Lower leg skin (tissue), 4 donors: ENCODE measurements at regions not wholly inside any gene's neighbourhood (a gene's known extent, or its start where the extent isn't known, plus 50 kb on each side); places are given as distances from the start of the nearest gene placed in this dataset.

Experiments used
- DNase-seq, 2 donors: peaks; one replicate each; pipeline ENCODE4 v3.0.0-alpha.2; 2019; ENCODE audit warnings: low spot score in 2 of 2
- H3K4me3 ChIP-seq: fragments of 200-600 bp; sonication (generic); 2 replicates; pipeline ENCODE4 v1.5.1; 2017; ENCODE audit warnings: mild to moderate bottlenecking, low read depth; ENCODE audit not compliant: poor library complexity, severe bottlenecking
- POLR2A ChIP-seq, 2 donors: fragments of 450-650 bp; IDR thresholded peaks; one replicate each; pipeline ENCODE4 v1.6.1; 2016 to 2017; ENCODE audit warnings: antibody characterized with exemption in 2 of 2, mild to moderate bottlenecking in 1 of 2, moderate library complexity in 1 of 2
- WGBS, 2 donors: methylation state at CpG; one replicate each; pipeline ENCODE4 v1.1.5; 2018; 5-methylcytosine and 5-hydroxymethylcytosine counted together
- intact Hi-C: fragments of 100-400 bp; cut with DNase I; formaldehyde crosslinking; loops from one replicate; pipeline ENCODE4 v1.15.0; 2023; ENCODE audit warnings: low total_unique reads
- TF ChIP-seq, protein P1 (sequence below), 3 donors: fragments of 450-650 bp; IDR thresholded peaks; one replicate each; pipeline ENCODE4 v1.5.1; 2016; ENCODE audit warnings: antibody characterized with exemption in 3 of 3, mild to moderate bottlenecking in 3 of 3, moderate library complexity in 2 of 3

DNA sequence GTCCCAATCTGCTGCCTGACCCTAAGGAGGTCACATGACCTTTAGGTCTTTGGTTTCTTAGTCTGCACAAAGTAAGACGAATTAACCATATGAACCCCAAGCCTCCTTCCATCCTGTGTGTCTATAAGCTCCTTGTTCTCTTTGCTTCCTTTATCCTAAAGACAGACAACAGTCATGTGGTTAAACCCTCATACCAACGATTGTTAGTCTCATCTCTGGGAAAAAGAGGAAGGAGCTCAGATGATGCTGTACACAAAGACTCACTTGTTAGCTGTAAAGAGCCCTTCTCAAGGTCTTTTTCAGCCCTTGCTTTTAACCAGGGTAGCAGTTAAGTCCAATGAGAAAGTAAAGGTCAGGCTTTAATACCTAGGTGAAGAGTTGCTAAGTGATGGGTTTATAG, 443.7 kb downstream of the TNS1 start:
- WGBS, 2 donors, result 67 to 83% methylated on average over 2 of the region's 2 CpGs
- TF ChIP-seq, protein P1, sequence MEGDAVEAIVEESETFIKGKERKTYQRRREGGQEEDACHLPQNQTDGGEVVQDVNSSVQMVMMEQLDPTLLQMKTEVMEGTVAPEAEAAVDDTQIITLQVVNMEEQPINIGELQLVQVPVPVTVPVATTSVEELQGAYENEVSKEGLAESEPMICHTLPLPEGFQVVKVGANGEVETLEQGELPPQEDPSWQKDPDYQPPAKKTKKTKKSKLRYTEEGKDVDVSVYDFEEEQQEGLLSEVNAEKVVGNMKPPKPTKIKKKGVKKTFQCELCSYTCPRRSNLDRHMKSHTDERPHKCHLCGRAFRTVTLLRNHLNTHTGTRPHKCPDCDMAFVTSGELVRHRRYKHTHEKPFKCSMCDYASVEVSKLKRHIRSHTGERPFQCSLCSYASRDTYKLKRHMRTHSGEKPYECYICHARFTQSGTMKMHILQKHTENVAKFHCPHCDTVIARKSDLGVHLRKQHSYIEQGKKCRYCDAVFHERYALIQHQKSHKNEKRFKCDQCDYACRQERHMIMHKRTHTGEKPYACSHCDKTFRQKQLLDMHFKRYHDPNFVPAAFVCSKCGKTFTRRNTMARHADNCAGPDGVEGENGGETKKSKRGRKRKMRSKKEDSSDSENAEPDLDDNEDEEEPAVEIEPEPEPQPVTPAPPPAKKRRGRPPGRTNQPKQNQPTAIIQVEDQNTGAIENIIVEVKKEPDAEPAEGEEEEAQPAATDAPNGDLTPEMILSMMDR (IDR thresholded peaks at IDR 0.05), result no peak
- TF ChIP-seq POLR2A (IDR thresholded peaks at IDR 0.05), result no peak
- no peak overlapping the region for H3K4me3 ChIP-seq
- intact Hi-C loops, result no loop called here
- no peak for DNase-seq

DNA sequence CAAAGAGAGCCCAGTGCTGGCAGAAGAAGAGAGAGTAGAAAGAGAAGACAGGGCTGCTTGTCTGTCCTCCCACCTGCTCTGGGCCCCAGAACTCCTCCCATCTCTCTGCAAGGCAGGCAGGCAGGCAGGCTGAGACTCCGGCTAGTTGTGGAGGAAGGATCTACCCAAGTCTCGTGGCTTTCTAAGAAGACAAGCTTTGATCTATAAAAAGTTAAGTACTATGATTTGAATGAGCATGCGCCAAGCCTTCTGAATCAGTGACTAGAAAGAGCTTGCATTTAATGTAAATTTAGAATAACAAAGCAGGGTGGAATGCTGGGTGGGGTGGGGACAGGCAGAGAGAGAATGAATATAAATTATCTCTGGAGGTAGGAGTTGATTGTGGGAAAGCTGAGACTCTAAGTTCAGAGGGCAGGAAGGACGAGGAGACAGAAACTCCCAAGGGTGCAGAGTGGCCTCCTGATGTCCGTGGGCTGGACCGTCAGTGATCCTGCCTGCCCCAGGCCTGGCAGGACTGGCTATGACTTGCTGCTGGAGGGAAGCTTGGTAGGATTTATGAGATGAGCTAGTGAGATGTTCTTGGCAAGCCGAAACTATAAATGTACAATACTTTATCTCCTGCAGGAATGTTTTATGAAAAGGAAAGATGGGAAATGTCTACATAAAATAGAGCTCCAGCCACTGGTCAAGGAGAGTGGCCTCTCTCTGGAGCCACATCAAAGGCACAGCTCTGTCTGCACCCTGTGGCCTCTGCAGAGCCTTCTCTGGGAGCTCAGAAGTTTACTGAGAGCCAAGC, 447.5 kb downstream of the TNS1 start:
- TF ChIP-seq POLR2A (IDR thresholded peaks at IDR 0.05), result no peak
- TF ChIP-seq, protein P1 (IDR thresholded peaks at IDR 0.05), result no peak
- DNase-seq, result peak in 1 of 2 donors; percentile 20
- H3K4me3 ChIP-seq, result no peak overlapping the region
- WGBS, 2 donors, result 21 to 27% methylated on average over 7 of the region's 7 CpGs
- intact Hi-C loops, result no loop called here

DNA sequence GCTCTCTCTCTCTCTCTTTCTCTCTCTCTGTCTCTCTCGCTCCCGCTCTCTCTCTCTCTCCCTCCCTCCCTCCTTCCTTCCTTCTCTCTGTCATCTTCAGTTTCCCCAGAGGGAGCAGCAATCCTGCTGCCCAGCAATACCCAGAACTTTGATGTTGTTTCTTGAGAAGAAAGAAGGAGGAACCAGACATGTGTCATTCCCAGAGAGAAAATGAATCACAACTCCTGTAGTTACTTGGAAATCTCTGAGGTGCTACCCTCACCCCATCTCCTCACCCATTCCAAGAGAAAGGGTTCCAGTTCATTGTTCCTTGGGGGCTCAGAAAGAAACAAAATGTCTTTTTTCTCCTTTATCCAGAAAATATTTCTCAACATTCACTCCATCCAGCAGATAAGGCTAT, 449.1 kb downstream of the TNS1 start:
- WGBS, 2 donors, result 59 to 79% methylated on average over 2 of the region's 2 CpGs
- no peak for TF ChIP-seq POLR2A (IDR thresholded peaks at IDR 0.05)
- TF ChIP-seq, protein P1 (IDR thresholded peaks at IDR 0.05), result no peak
- no peak for DNase-seq

DNA sequence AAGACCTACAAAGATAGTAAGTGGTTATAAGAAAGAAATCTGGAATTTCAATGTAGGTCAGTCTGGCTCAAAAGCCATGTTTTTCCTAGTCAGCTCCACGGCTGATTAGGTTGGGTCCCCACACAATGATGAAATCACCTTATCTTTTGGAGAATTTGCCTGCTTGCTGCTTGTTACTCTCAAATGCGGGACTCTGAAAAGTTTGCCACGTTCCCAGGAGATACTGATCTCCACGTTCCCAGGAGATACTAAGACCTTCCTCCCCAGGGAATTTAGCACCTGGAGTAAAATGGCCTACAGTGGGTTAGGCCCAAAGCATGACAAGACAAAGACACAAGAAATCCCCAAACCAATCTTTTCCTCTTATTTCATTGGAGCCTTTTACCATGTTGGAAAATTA, 449.6 kb downstream of the TNS1 start:
- TF ChIP-seq, protein P1 (IDR thresholded peaks at IDR 0.05), result no peak
- no peak for TF ChIP-seq POLR2A (IDR thresholded peaks at IDR 0.05)
- 72 to 76% methylated on average over 4 of the region's 4 CpGs for WGBS, 2 donors
- H3K4me3 ChIP-seq, result no peak overlapping the region
- no peak for DNase-seq
- intact Hi-C loops, result no loop called here

More for the DNA sequence above, 449.1 kb downstream of the TNS1 start:
- intact Hi-C loops, result no loop called here
- H3K4me3 ChIP-seq, result no peak overlapping the region

DNA sequence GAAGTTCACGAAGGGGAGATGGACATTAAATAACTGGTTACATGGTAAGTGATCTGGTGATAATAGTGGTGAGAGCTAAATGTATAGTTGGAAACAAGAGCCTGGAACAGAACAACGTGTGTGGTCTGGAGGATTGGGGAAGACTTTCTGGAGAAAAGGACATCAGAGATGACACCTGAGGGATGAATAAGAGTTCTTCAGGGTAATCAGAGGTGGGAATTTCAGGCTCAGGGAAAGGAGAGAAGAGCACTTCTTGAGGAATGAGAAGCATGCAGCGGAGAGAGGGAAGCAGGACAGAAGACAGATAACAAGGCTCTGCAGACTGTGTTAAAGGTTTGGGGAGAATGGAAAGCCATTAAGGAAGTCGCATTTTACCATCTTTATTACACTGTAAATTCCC, 450.7 kb downstream of the TNS1 start:
- no peak for TF ChIP-seq POLR2A (IDR thresholded peaks at IDR 0.05)
- TF ChIP-seq, protein P1 (IDR thresholded peaks at IDR 0.05), result no peak
- WGBS, 2 donors, result 90 to 94% methylated on average over 4 of the region's 4 CpGs
- DNase-seq, result no peak
- H3K4me3 ChIP-seq, result no peak overlapping the region
- intact Hi-C loops, result no loop called here
